ENCODE measurements at regions not wholly inside any gene's neighbourhood (a gene's known extent, or its start where the extent isn't known, plus 50 kb on each side); places are given as distances from the start of the nearest gene placed in this dataset.
"Not testable (repeated sequence)": the region's sequence is repeated elsewhere in the genome, so short reads cannot be mapped to it uniquely, and the experiment has no call there.

GRCh38 chr10:91002656-91003055 is 81.8 kb upstream of the ANKRD1 start:
- DNase-seq (ENCODE audit: extremely low read depth in 1 of 2, low read depth in 1 of 2): no peak

GRCh38 chr10:91003379-91003778 is 82.5 kb upstream of the ANKRD1 start:
- not testable (repeated sequence) for DNase-seq (ENCODE audit: extremely low read depth in 1 of 2, low read depth in 1 of 2)

DNA sequence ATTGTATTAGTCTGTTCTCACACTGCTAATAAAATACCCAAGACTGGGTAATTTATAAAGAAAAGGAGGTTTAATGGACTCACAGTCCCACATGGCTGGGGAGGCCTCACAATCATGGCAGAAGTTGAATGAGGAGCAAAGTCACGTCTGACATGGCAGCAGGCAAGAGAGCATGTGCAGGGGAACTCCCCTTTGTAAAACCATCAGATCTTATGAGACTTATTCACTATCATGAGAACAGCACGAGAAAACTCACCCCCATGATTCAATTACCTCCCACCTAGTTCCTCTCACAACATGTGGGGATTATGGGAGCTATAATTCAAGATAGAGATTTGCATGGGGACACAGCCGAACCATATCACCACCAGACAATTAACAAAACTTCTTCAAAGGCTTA is 84.4 kb upstream of the ANKRD1 start:
- DNase-seq (ENCODE audit: extremely low read depth in 1 of 2, low read depth in 1 of 2): not testable (repeated sequence)

DNA sequence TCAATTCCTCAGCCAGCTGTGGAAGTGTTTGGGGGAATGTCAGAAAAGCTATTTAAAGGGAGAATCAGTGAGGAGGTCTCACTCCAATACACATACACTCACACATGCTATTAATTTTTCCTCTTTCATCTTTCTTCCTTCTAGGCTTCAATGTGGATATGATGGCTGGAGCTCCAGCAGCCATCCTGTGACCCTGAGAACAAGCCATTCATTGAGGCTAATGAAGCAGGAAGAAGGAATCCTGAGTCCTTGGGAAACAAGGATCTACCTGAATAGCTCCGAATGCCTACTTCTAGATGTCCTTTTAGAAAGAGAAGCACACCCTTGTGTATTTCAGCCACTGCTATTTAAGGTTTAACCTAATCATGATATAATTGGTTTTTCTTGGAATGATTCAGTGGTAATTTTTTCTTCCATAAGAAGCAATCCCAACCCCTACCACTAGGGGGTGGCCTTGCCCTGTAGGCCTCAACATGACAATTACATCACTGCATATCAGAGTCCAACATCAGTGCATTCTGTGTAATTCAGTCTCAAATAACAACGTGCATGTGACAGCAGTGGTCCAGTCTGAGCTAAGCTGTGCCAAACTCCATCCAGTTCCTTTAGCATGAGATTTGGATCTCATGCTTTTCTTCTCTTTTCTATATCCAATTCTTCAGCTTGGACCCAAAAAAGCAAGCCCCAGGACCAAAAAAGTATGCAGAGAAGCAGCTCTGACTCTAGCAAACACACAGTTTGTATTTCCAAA is 85.3 kb upstream of the ANKRD1 start:
- peak in 1 of 2 donors; percentile 37 for DNase-seq (ENCODE audit: extremely low read depth in 1 of 2, low read depth in 1 of 2)

DNA sequence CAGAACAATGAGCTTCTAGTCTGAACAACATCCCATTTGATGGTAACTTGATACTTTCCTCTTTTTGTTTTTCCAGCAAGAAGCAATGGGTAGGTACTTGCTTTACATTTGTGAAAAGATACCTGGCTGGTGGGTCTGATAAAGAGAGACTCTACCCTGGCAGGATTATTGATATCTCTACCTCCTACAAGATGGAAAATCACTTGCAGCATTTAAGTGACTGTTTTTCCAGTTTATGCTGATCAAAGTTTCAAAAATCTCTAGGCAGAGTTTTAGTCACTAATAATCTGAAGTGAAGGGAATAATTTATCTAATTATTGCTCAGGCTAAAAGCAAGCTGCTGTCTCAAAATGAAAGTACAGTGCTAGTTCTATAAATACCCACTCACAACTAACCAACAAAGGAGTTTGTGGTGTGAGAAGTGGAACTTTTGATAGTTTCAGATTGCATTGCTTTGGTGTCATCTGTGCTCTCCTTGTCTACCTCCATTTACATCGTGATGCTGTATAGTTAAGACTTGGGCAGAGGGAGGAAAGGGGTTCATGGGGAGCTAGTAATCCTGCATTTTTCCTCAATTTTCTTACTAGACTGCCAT is 86.0 kb upstream of the ANKRD1 start:
- no peak for DNase-seq (ENCODE audit: extremely low read depth in 1 of 2, low read depth in 1 of 2)

- DNase-seq (ENCODE audit: extremely low read depth in 1 of 2, low read depth in 1 of 2): no peak
Measured at GRCh38 chr10:91007655-91008054, 86.8 kb upstream of the ANKRD1 start.

- DNase-seq (ENCODE audit: extremely low read depth in 1 of 2, low read depth in 1 of 2): no peak
Measured at GRCh38 chr10:91009121-91009520, 88.2 kb upstream of the ANKRD1 start.

DNA sequence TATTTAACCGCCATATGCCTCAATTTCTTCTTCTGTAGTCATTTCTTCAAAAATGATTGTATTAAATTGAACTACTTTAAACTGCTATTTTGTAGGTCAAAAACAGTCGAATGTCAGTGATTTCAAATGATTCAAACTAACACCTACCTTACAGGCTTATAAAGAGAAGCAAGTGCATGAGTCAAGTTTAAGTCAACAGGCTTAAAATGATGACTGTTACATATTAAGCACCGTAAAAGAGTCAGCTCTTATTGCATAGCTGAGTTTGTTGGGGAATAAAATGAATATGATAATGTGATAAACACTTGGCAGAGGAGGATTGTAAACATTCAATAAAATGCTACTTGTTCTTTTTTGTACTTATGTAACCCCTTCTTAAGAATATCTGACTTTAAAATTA is 90.1 kb upstream of the ANKRD1 start:
- no peak for DNase-seq (ENCODE audit: extremely low read depth in 1 of 2, low read depth in 1 of 2)

- no peak for DNase-seq (ENCODE audit: extremely low read depth in 1 of 2, low read depth in 1 of 2)
Measured at GRCh38 chr10:91012502-91012901, 91.6 kb upstream of the ANKRD1 start.

DNA sequence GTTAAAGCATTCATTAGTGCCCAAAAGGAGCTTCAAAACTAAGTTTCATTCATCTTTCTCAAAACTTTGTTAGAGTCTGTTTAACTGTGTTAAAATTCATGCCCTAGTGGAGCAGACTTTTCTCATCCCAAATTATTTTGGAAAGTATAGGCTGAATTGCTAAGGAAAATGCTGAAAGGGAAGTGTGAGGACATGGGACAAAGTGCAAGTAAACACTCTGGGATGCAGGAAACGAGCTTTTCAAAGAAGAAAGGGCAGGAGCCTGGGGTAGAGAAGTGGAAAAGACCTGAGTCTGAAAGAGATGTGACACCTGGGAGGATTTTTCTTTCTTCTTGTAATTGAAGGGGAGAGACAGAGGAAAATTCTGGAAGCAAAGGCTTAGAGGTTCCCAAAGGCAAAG is 93.1 kb upstream of the ANKRD1 start:
- no peak for DNase-seq (ENCODE audit: extremely low read depth in 1 of 2, low read depth in 1 of 2)

DNA sequence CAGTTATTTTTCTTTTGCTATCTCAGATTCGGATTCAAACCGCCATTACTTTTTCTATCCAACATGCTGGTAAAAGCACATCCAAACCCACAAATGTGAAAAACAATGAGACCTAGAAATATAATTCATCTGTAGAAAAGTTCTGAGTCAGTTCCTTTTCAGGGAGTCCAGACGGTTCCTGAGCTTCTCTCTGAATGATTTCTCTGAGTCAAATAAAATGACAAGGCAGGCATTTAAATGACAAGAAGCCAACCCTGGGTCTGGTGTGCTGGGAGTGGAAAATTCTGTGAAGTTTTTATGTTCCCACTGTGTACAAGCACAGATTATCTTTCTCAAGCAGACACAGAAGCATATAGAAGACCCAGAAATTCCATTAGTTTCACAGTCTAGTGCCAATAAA is 96.3 kb upstream of the ANKRD1 start:
- no peak for DNase-seq (ENCODE audit: extremely low read depth in 1 of 2, low read depth in 1 of 2)

DNA sequence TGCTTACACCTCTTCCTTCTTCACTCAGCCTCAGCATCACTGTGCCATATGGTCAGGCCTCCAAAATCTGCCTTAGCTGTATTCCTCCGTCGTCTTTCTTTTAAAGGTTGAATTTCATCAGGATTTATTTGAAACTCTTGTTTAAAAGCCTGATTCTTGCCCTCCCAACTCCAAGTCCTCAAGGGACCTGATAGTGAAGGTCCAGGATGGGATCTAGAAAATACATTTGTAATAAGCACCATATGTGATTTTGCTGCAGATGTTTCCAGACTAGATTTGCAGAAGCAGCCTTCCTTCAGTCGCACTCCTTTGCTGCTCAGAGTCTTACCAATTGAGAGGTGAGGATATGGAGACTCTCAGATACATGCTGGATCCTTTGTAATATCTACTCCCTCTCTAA is 101.0 kb upstream of the ANKRD1 start:
- no peak for DNase-seq (ENCODE audit: extremely low read depth in 1 of 2, low read depth in 1 of 2)

GRCh38 chr10:91022390-91022789 is 101.5 kb upstream of the ANKRD1 start:
- DNase-seq (ENCODE audit: extremely low read depth in 1 of 2, low read depth in 1 of 2): no peak

GRCh38 chr10:91022924-91023699 is 102.2 kb upstream of the ANKRD1 start:
- DNase-seq (ENCODE audit: extremely low read depth in 1 of 2, low read depth in 1 of 2): no peak

DNA sequence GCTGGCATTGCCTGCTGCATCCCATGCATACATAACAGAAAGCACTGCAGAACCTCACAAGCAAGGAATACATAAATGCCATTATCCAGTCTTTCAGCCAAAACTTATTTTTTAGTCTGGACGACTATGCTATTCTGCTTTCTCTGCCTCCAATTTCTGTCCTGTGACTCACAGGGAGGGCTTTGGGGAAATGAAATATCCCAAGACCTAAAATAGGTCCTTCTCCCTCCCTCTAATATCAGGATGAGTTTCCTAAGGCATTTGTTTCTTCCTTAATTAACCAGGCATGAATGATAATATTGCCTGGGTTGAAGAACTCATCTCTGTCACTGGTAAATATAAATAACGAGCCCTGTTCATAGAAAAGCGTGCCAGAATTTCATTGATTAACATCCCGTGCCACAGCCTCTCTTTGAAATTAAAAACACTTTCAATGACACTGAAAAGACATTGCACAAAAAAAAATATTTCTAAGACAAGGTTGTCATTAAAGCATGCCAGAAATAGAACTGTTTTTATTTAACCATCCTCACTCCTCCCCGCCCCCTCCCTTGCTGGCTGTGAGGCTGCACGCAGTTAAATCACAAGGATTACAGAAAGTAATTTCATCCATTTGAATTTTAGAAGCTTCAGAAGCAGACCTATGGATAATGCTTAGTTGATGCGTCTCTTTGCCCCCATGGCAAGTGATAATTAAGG is 103.0 kb upstream of the ANKRD1 start:
- no peak for DNase-seq (ENCODE audit: extremely low read depth in 1 of 2, low read depth in 1 of 2)

DNA sequence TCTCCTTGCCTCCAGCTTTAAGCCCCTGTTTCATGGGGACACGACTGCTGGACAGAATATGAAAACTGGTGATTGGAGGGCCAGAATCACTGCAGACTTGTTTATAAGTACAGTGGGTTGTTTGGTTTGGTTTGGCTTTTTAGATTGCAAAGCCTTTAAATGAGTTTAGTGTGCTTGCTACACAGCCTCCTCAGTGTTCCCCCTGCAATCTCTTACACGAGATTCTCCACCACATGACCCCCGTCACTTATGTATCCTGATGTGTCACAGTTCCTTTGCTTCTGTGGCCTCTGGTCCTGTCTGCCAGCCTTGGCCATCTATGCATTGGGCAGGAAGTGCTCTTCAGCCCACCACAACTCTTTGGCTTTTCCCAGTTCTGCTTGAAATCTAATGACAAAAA is 103.7 kb upstream of the ANKRD1 start:
- DNase-seq (ENCODE audit: extremely low read depth in 1 of 2, low read depth in 1 of 2): no peak

GRCh38 chr10:91032611-91033206 is 111.8 kb upstream of the ANKRD1 start:
- DNase-seq (ENCODE audit: extremely low read depth in 1 of 2, low read depth in 1 of 2): no peak

DNA sequence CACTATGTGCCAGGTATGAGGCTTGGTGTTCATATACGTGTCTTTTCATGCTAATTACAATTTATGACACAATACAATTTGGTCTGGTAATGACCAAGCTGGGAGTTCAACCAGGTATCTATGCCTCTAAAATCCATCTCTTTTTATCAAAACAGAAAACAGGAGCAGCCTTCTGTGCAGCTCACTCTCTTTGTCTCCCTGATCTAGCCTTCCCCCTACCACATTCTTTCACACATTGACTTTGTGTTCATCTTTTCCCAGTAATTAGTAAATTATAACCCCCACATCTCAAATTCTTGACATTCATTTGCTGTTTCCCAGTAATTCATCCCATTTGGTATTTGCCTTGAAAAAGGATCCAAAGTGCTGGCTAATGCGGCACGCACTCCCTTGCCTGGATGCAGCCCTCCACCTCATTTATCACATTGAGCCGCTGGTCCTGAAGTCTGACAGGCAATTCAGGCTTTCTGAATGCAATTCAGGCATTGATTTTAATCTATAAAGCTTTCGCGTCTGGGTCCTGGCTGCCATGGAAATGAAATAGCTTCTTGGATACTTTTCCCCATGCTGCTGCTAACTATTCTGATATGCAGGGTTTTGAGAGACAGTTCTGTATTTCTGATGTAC is 112.5 kb upstream of the ANKRD1 start:
- DNase-seq (ENCODE audit: extremely low read depth in 1 of 2, low read depth in 1 of 2): no peak

GRCh38 chr10:91034042-91034441 is 113.2 kb upstream of the ANKRD1 start:
- no peak for DNase-seq (ENCODE audit: extremely low read depth in 1 of 2, low read depth in 1 of 2)

DNA sequence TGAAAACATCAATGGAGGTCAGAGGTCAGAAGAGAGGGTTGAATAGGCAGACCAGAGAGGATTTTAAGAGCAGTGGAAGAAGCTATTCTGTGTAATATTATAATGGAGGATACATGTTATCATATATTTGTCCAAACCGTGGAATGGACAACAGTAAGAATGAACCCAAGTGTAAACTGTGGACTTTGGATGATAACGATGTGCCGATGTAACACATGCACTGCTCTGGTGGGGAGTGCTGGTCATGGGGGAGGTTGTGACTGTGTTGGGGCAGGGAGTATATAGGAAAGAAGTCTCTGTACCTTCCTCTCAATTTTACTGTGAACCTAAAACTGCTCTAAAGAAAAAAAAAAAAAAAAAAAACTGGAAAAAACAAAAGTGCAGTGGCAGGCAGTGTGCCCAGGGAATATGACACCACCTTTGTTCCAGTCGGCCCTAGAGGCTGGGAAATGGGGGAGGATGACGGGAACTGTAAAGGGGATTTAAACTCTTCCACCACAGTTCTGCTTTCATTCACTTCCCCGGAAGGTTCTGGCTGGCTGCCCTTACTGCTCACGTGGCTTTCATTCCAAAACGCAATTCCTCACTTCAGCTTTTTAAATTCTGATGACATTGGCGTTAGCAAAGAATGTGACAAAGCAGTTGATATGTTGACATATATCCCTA is 113.7 kb upstream of the ANKRD1 start:
- DNase-seq (ENCODE audit: extremely low read depth in 1 of 2, low read depth in 1 of 2): no peak

All from activated CD8-positive, alpha-beta memory T cell treated with anti-CD3 and anti-CD28 coated beads for 1 hour (primary cell).